ENCODE measurements at regions not wholly inside any gene's neighbourhood (a gene's known extent, or its start where the extent isn't known, plus 50 kb on each side); places are given as distances from the start of the nearest gene placed in this dataset.
A peak's percentile ranks its signal among the peaks of the same experiment; 100 is the strongest.
"Not testable (repeated sequence)": the region's sequence is repeated elsewhere in the genome, so short reads cannot be mapped to it uniquely, and the experiment has no call there.

DNA sequence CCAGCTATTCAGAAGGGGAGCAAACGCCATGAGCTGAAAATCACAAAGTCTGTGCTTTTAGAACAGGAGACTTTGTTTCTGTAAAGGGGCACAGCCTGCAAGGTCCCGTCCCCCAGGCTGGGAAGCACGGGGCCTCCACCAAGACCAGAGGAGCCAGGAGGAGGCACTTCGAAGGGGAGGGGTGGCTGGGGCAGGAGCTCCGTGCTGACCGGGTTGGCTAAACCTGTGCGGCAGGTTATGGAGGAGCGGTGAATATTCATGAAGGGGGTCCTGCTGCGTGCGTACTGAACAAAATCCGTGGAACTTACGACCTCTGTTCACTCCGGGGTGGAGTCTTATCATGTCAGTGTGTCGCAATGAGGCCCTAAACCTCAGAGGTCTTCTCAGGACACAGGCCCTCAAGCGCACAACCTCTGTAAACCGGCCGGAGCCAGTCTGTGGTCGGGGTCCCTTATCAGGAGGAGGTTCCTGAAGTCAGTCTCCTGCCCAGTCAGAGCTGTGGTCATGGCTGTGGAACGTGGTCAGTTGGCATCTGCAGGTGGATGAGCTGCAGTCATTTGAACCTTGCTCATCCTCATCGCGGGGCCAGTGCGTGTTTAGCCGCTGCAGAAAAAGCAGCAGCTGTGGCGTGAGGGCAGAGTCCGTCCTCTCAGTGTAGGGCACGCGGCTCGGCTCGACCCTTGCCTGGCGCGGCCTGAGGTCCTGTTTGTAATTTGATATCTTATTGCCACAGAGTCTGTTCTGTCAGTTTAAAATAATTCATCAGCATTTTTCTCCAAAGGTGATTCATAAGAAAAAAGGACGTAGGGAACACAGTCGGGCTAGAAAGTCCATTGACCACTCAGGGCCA, 5507.7 kb upstream of the TPTE start:
- not testable (repeated sequence) for DNase-seq

DNA sequence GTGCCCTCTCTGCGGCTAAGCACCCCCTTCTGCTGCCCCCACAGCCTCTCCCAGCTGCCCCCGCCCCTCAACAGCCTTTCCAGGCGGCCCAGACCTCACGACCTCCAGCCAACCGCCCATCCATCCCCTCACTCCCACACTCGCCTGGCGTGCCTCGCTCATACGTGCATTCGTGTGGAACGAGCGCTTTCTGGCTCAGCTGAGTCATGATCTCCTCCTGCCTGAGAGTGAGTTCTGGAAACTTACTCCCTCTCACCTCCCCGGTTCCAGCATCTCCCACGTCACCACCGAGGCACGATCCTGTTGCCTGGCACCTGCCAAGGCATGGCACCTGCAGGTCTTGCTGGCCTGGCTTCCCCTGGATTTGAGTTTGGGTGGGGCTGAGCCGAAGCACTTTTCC, 5506.2 kb upstream of the TPTE start:
- DNase-seq, result not testable (repeated sequence)

DNA sequence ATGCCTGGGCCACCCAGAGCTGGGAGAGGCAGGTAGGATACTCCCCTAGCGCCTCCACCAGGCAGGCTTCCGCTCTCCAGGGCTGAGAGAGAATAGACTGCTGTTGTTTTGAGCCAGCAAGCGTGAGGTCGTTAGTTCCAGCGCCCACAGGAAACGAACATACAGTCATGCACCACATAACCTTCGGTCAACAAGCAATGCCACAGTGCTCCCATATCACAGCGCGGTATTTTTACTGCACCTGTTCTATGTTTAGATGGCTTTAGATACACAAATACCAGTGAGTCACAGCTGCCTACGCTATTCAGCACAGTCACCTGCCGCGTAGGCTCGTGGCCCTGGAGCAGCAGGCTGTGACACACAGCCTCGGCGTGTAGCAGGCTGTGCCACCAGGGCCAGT, 5502.3 kb upstream of the TPTE start:
- DNase-seq, result not testable (repeated sequence)

DNA sequence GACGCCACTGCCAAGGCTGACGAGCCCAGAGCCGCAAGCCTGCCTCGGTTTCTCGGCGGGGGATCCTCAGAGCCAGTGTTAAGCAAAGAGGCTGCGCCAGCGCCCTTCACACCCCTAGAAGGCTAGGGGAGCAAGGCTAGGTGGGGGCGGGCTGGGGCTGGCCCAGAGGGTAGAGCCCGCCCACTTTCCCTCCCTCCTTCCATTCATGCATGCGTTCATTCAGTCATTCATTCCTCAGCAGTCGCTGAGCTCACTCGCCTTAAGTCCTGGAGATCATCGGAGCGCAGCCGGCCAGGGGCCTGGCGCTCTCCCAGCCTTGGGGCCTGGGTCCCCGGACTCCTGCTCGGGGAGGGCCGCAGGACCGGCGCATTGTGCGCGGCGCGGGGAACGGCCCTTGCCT, 5499.6 kb upstream of the TPTE start:
- not testable (repeated sequence) for DNase-seq

DNA sequence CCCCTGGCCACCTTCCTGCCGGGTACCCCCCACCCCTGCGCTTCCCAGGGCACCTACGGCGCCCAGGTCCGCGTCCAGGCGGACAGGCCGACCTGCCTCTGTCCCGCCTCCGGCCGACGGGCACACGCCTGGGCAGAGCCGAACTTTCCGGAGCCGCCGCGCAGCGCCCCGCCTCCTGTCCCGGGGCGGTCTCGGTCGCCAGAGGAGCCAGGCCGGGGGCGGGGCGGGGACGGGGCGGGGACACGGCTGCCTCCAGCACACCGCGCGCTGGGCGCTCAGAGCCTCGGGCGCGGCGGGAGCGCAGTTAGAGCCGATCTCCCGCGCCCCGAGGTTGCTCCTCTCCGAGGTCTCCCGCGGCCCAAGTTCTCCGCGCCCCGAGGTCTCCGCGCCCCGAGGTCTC, 5499.1 kb upstream of the TPTE start:
- not testable (repeated sequence) for DNase-seq

DNA sequence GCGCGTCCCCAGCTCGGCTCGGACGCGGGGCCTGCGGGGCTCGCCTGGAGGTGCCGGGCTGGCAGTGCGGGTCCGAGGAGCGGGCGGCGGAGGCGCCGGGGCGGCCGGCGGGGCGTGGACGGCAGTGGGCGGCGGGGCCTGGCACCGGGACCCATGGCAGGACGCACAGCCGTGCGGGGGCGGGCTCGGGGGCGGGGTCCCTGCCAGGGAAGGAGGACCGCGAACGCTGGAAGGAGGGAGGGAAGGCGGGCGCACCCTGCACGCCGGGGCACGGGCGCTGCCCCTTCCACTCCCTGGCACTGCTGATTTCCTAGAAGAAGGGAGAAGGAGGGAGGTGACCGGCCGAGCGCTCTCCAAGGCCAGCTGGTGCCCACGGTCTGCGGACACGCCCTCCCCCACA, 5498.6 kb upstream of the TPTE start:
- DNase-seq, result not testable (repeated sequence)

DNA sequence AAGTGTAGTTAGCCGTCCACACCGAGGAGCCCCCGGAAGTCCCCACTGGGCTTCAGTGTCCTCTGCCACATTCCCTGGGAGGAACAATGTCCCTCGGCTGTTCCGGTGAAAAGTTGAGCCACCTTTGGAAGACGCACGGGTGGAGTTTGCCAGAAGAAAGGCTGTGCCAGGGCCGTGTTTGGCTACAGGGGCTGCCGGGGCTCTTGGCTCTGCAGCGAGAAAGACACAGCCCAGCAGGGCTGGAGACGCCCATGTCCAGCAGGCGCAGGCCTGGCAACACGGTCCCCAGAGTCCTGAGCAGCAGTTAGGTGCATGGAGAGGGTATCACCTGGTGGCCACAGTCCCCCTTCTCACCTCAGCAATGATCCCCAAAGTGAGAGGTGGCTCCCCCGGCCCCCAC, 5486.2 kb upstream of the TPTE start:
- DNase-seq, result not testable (repeated sequence)

DNA sequence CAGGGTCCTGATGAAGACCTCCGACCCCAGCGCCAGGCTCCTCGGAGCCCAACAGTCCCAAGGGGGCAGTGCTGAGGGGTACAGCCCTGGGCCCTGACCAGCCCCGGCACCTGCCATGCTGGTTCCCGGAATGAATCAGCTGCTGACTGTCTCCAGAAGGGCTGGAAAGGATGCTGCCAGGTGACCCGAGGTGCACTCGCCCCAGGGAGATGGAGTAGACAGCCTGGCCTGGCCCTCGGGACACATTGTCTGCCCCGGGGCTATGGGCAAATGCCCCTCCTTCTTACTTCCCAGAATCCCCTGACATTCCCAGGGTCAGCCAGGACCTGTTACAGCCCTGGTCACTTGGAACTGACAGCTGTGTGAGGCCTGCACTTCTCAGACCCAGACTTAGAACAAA, 5485.8 kb upstream of the TPTE start:
- not testable (repeated sequence) for DNase-seq

DNA sequence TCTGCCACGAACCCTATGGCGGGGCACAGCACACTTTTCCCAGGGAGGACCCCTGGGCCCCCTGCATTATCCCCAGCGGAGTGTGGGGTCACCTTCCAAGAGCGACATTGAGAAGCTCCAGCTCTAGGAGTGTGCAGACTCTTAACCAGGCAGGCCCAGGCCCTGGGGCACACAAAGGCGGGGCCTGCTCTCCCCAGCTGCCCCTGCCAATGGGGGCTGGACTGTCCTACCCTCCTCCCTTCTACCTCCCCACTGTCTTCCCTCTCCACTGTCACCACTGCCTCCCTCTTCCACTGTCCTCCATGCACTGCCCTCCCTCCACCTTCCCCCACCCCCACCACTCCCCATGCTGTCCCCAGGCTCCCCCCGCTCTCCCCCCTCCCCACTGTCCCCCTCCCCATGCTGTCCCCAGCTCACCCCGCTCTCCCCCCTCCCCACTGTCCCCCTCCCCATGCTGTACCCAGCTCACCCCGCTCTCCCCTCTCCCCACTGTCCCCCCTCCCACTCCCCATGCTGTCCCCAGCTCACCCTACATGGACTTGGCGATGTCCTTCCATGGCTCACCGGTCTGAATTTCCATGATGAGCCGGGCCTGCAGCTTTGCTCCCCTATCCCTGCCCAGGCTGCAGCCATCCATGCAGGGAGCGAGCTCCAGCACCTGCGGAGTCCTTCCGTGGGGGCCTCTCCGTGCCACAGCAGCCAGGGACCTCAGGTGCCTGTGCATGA, 5483.6 kb upstream of the TPTE start:
- not testable (repeated sequence) for DNase-seq

DNA sequence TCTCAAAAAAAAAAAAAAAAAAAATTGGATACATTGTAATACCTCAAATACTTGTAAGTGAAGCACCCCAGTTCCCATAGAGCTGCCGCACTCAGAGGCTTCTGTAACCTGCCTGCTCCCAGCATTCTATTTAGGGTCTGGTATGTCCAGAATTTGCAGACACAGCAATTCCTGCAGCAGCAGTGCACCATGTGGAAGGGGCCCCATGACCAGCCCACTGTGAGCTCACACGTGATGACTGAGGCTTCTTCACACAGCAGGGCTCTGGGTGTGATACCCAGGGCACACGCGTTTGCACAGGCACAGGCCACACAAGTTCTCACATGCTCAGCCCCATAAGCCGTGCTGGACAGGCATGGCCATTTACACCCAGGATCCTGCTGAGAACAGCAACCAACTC, 5481.5 kb upstream of the TPTE start:
- not testable (repeated sequence) for DNase-seq

DNA sequence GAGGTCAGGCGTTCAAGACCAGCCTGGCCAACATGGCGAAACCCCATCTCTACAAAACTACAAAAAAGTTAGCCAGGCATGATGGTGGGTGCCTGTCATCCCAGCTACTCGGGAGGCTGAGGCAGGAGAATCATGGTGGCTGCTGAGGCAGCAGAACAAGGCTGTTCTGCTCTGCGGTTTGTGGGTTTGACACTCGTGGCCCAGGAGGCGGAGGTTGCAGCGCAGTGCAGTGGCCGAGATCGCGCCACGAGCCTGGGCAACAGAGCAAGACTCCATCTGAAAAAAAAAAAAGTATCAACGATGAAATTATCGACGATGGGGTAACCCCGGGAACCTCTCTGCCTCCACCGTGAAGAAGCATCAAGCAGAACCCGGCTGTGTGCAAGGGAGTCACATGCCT, 5478.8 kb upstream of the TPTE start:
- not testable (repeated sequence) for DNase-seq

DNA sequence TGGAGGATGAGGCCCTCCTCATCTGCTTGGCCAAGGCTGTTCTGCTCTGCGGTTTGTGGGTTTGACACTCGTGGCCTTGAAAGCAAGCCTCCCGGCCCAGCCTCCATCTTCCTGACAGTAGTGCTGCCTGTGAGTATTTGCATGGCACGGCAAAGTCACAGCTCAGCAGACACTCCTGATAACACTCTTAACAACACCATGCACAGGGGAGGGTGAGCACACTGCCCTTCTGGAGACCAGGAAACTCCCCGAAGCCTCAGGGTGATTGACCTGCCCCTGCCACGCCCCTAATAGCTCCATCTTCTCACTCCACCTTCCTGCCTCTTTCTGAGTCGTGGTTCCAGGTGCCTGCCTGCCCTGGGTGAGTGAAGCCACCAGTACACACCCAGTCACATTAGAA, 5476.6 kb upstream of the TPTE start:
- not testable (repeated sequence) for DNase-seq

DNA sequence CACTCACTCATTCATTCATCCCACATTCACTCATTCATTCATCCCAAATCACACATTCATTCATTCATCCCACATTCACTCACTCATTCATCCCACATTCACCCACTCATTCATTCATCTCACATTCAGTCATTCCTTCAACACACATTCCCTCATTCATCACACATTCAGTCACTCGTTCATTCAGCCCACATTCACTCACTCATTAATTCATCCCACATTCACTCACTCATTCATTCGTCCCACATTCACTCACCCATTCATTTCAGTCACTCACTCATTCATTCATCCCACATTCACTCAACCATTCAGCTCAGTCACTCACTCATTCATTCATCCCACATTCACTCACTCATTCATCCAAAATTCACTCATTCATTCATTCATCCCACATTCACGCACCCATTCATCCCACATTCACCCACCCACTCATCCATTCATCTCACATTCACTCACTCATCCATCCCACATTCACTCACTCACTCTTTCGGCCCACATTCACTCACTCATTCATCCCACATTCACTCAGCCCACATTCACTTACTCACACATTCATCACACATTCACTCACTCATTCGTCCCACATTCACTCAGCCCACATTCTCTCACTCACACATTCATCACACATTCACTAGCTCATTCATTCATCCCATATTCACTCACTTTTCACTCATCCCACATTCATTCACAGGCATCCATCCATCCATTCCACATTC, 5469.9 kb upstream of the TPTE start:
- DNase-seq, result not testable (repeated sequence)

DNA sequence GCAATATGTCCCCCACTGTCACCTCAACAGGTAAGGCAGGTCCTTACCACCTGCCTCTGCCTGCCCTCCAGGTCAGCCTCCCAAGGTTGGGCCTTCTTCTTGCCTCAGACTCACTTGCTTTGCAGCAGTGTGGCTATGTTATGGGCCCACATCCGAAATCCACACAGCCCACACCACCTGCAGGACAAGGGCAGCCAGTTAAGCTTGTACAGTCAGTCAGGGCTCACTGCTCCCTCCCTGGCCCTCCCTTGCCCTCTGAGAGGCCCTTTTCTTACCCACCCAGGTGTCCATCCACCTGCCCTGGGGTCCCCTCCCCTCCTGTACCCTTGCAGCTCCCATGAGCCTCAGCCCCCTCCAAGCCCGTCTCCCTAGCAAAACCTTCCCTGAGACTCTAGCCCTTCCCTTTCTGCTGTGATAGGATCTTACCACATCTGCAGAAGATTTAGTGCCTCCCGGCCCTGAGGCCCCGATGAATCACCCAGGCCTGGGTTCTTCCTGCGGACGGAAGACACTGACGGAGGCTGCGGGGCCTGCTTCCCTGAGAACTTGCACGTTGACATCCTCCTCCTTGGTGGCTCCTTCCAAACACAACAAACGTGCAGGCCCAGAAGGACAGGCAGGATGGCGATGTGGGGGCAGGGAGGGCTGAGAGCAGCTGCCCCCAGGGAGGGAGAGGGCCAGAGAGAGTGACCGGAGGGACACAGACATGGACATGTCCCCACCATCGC, 5466.2 kb upstream of the TPTE start:
- DNase-seq, result not testable (repeated sequence)

DNA sequence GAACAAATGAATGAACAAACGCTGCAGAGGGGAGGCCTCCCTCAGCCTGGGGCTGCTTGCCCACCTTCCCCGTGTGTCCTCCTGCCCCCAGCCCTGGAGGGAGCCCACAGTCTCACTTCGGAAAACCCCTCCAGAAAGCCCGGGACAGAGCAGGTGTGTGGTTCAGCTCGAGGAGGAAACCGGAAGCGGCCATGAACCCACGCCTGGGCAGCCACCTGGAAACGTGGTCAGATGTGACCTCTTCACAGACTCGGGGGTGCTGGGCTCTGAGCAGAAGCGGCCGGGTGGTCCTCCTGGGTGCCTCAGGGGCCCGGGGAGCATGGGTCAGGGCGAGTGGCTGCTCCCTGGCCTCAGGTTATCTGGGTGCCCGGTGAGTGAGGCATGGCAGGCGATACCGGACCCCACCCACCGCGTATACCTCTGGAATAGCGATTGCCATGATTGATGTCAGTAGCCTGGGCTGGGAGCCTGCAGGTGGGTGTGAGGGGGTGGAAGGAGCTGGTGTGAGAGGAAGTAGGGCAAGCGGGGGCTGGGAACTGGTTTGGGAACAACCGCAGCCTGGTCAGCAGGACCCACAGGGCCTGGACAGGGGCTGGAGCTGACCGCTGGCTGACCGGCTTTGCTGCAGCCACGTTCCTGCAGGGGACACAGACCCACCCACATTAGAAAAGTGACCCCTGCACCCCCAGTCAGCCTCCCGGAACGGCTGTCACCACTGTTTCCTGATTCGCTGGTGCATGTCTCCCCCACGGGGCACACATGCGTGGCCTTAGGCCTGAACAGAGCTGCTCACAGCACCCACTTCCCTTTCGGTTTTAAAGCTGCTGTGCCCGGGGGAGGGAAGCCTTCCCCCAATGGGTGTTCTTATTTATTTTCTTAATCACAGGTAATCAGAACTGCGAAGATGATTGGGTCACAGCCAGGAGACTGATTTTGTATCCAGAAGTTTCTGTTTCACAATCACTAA, 5465.1 kb upstream of the TPTE start:
- not testable (repeated sequence) for DNase-seq

DNA sequence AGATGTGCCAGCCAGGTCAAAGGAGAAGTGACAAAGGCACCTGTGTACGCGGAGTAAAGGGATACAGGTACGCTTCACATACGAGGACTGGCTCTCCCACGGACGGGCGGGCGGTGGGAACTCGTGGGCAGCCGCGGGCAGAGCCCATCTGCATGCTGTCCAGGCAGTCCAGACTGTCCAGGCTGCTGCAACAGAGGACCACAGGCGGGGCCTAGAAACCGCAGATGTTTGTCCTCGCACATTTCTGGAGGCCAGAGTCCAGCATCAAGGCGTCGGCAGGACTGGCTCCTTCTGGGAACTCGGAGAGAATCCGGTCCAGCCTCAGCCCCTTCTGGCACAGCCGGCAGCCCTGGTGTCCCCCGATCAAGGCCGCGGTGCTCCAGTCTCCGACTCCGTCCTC, 5464.3 kb upstream of the TPTE start:
- DNase-seq, result not testable (repeated sequence)

DNA sequence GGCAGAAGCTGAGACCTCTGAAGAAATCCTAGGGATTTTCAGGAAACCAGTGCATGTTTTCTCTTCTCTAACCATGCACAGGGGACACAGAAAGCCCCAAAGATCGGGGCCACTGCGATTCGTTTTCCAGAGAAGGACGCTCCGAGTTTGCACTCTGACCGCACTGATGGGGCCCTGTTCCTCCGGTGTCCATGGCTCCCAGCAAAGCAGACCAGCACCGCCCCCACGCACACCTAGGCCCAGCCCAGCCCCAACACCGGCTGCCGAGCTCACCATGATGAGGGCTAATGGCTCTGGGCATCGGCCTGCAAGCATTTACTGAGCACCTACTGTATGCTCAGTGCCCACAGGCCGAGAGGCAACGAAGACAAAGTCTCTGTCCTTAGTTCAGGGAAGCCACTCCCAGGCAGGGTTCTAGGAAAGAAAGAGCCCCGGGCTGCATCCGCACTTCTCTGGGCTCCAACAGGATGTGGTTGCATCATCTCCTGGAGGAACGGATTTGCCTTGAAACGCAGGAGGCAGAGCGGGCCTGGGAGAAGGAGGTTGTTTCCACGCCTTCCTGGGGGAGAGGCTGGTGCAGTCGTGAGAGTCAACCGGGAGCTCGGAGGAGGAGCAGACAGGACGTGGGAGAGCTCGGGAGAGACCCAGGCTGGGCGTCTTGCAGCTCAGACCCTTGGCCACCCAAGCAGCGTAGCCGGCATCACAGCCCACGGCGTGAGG, 5460.9 kb upstream of the TPTE start:
- not testable (repeated sequence) for DNase-seq

DNA sequence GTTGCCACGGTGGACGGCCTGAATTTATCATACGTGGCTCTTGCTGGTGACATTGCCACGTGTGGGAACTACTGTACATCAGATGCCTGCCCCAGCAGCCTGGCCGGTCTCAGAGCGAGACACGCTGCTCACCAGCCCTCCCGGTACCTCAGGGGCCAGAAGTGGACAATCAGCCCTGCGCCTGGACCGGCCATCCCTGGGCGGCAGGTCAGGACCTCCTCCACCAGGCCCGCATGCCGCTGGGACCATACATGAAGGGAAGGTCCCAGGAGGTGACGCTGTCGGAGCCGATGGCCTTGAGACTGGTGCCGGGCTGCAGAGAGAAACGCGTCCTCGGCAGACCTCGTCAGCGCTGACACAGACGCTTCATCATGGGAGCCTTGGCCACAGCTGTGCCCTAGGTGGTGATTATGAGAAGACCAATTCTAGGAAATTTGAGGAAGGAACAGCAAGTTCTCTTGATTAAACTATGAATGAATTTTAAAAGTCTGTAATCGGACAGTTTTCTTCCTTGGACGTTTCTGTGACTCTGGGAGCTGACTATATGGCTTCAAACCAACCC, 5456.7 kb upstream of the TPTE start:
- DNase-seq, result not testable (repeated sequence)

DNA sequence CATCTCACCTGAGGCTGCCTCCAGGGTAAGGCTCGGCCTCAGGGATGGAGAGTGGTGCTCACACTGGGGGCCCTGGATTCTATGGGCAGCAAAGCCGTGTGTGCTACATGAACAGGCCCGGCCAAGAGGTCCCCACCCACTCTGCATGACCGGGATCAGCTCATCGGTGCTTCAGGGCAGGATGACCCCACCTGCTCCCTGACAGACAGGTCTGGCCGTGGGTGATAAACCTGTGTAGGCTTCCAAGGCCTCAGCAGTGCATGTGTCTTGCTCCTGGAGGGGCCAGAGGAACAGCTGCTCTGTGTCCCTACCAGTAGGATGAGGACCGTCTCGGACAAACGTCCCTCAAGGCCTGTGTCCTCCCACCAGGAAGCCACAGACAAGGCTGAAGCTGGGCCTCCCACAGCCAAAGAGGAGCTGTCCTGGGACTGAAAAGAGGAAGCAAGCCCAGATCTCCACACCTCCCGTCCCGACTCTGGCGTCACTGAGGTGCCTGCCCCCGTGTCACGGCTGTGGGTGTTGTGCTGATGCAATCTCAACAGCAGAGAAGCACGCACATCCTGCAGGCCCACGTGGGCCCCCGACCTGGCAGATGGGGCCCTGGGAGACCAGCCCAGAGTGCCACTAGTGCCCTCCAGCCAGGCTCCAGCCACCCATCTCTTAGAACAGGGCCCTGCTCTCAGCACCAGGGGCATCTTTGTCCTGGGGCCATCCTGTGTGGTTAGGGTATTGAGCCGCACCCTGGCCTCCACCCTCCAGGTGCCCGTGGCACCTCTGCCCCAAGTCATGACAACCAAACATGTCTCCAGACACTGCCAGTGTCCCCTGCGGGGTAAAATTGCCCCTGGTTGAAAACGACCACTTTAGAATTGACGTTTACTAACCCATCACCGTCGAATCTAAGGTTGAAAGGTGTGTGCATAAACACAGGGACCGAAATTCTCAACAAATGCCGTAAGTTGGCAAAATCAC, 5455.9 kb upstream of the TPTE start:
- peak; percentile 52 for DNase-seq

Measured in activated T-cell treated with anti-CD3 and anti-CD28 coated beads for 4 hours (primary cell).